ENCODE measurements at regions not wholly inside any gene's neighbourhood (a gene's known extent, or its start where the extent isn't known, plus 50 kb on each side); places are given as distances from the start of the nearest gene placed in this dataset.
A peak's percentile ranks its signal among the peaks of the same experiment; 100 is the strongest.

GRCh38 chr18:25646971-25647370, 295.0 kb upstream of the ZNF521 start:
- peak; percentile 9 for DNase-seq (ENCODE audit: low spot score)

GRCh38 chr18:25639596-25639995, 287.6 kb upstream of the ZNF521 start:
- DNase-seq (ENCODE audit: low spot score), result no peak

- no peak for DNase-seq (ENCODE audit: low spot score)
Observed at GRCh38 chr18:25633563-25633962, 281.6 kb upstream of the ZNF521 start.

- DNase-seq (ENCODE audit: low spot score), result no peak
Observed at GRCh38 chr18:25630682-25631081, 278.7 kb upstream of the ZNF521 start.

- DNase-seq (ENCODE audit: low spot score), result no peak
Observed at GRCh38 chr18:25621682-25622081, 269.7 kb upstream of the ZNF521 start.

- no peak for DNase-seq (ENCODE audit: low spot score)
Observed at GRCh38 chr18:25621144-25621543, 269.2 kb upstream of the ZNF521 start.

GRCh38 chr18:25614168-25614567, 262.2 kb upstream of the ZNF521 start:
- DNase-seq (ENCODE audit: low spot score), result no peak

GRCh38 chr18:25612466-25612865, 260.5 kb upstream of the ZNF521 start:
- no peak for DNase-seq (ENCODE audit: low spot score)

GRCh38 chr18:25608091-25608490, 256.1 kb upstream of the ZNF521 start:
- no peak for DNase-seq (ENCODE audit: low spot score)

- no peak for DNase-seq (ENCODE audit: low spot score)
Observed at GRCh38 chr18:25604894-25605597, 253.1 kb upstream of the ZNF521 start.

GRCh38 chr18:25604196-25604893, 252.4 kb upstream of the ZNF521 start:
- DNase-seq (ENCODE audit: low spot score), result no peak

- DNase-seq (ENCODE audit: low spot score), result no peak
Observed at GRCh38 chr18:25599443-25599842, 247.5 kb upstream of the ZNF521 start.

GRCh38 chr18:25597476-25597875, 245.5 kb upstream of the ZNF521 start:
- no peak for DNase-seq (ENCODE audit: low spot score)

- DNase-seq (ENCODE audit: low spot score), result no peak
Observed at GRCh38 chr18:25595274-25596060, 243.5 kb upstream of the ZNF521 start.

- DNase-seq (ENCODE audit: low spot score), result no peak
Observed at GRCh38 chr18:25594351-25594750, 242.4 kb upstream of the ZNF521 start.

- DNase-seq (ENCODE audit: low spot score), result no peak
Observed at GRCh38 chr18:25592804-25593360, 240.9 kb upstream of the ZNF521 start.

GRCh38 chr18:25590456-25590855, 238.5 kb upstream of the ZNF521 start:
- no peak for DNase-seq (ENCODE audit: low spot score)

GRCh38 chr18:25587545-25587944, 235.6 kb upstream of the ZNF521 start:
- DNase-seq (ENCODE audit: low spot score), result no peak

- no peak for DNase-seq (ENCODE audit: low spot score)
Observed at GRCh38 chr18:25568986-25569385, 217.0 kb upstream of the ZNF521 start.

- DNase-seq (ENCODE audit: low spot score), result no peak
Observed at GRCh38 chr18:25563816-25564683, 212.1 kb upstream of the ZNF521 start.

- DNase-seq (ENCODE audit: low spot score), result no peak
Observed at GRCh38 chr18:25563346-25563745, 211.4 kb upstream of the ZNF521 start.

- DNase-seq (ENCODE audit: low spot score), result peak; percentile 32
Observed at GRCh38 chr18:25561918-25562317, 210.0 kb upstream of the ZNF521 start.
